ENCODE measurements at regions not wholly inside any gene's neighbourhood (a gene's known extent, or its start where the extent isn't known, plus 50 kb on each side); places are given as distances from the start of the nearest gene placed in this dataset.

GRCh38 chr20:16179919-16180318, 393.3 kb downstream of the KIF16B start:
- TF ChIP-seq CTCF (IDR thresholded peaks at IDR 0.05) (no peak), EZH2 (IDR thresholded peaks at IDR 0.05) (no peak), EZH2phosphoT487 (IDR thresholded peaks at IDR 0.05) (no peak)

Measured in neural progenitor cell (in vitro differentiated cells).